NCI-H226 (cell line): ENCODE measurements at regions not wholly inside any gene's neighbourhood (a gene's known extent, or its start where the extent isn't known, plus 50 kb on each side); places are given as distances from the start of the nearest gene placed in this dataset.

Experiments used
- DNase-seq: peaks from one replicate; pipeline ENCODE4 v3.0.0-alpha.2; 2015

DNA sequence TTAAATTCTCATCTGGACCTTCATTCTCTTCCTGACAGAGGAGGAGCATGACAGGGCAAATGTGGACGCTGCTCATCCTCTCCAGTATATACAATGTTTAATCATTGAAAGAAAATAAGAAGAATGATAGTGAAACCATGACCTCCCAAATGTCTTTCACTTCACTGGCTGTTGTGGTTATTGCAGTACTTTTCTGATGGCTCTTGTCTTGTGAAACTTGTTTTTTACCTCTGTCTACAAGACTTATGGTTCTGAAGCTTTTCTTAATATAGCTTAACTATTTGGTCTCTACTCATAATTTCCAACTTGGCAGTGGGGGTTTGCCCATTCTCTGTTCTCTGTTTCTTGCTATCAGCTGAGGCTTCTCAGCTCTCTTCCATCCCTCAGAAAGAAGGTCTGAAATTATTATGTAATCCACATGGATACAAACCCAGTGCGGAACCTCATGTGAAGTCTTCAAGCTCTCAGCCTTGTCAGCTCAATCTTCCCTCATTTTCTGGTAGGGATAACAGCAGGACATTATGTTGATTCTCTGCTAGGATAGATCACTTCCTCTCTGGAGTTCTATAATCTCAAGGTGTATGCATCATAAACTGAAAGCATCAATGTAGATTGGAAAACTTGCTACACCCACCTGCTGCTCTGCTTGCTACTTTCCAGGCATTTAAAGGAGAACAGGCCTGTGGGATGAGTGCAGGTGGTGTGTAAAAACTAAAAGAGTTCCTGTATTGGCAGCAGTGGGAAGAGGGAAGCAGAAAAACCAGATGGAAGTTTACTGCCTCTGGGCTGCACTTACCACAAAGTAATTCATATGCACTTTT is 250.3 kb upstream of the HTR2A start:
- no peak for DNase-seq

DNA sequence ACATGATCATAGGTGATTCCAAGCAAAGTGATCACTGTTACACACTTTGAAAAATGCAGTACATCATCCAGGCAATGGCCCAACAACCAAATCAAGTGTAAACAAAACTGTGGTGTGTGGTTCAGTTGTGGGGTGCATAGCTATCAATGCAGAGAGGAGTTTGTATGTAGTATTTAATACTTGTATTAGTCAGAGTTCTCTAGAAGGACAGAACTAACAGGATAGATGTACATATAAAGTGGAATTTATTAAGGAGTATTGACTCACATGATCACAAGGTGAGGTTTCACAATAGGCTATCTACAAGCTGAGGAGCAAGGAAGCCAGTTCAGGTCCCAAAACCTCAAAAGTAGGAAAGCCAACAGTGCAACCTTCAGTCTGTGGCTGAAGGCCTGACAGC is 249.3 kb upstream of the HTR2A start:
- peak; percentile 17 for DNase-seq

DNA sequence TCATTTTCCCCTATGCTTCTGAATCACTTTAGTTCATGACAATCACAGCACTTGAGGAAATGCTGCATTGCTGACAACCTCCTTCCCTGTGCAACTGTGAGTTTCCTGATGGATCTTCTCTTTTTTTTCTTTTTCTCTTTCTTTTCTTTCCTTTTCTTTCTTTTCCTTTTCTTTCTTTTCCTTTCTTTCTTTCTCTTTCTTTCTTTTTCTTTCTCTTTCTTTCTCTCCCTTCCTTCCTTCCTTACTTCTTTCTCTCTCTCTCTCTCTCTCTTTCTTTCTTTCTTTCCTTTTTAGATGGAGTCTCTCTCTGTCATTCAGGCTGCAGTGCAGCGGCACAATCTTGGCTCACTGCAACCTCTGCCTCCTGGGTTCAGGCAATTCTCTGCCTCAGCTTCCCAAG is 247.9 kb upstream of the HTR2A start:
- no peak for DNase-seq

DNA sequence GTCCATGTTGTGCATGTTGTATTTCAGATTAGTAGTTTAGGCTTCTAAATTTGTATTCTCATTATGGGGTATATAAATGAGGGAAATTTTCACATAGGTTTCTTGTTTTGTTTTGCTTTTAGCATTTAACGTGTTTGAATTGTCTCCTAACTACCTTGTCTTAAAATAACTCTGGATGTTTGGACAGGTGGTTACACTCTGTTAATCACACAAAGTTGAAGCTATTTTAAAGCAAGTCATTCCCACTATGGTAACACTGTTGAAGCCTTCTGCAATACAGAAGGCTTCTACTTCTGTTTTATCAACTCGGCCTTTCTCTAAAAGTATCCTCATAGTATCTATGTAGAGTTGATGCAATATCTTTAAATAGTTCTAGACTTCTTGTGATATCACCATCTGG is 245.3 kb upstream of the HTR2A start:
- no peak for DNase-seq

- no peak for DNase-seq
These were observed 242.7 kb upstream of the HTR2A start for GRCh38 chr13:47139519-47139918.

GRCh38 chr13:47136504-47136941 is 239.7 kb upstream of the HTR2A start:
- no peak for DNase-seq

GRCh38 chr13:47135800-47136503 is 239.1 kb upstream of the HTR2A start:
- DNase-seq = no peak

DNA sequence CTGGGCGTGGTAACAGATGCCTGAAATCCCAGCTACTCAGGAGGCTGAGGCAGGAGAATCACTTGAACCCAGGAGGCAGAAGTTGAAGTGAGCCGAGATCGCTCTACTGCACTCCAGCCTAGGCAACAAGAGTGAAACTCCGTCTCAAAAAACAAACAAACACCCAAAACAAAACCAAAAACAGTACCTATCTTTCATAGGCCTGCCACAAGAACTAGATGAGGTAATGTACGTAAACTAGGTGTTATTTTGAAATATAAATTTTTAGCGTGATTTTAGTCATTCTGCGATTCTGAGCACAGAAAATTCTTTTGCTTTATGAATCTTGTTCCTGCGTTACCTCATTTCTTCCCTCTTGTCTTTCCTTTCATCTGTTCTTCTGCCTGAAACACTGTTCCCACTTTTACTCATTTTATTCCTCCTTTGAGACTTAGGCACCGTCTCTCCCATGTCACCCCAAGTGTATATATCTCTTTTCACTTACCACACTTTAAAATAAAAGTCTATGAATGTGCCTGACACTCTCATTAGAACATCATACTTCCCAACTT is 238.2 kb upstream of the HTR2A start:
- no peak for DNase-seq

DNA sequence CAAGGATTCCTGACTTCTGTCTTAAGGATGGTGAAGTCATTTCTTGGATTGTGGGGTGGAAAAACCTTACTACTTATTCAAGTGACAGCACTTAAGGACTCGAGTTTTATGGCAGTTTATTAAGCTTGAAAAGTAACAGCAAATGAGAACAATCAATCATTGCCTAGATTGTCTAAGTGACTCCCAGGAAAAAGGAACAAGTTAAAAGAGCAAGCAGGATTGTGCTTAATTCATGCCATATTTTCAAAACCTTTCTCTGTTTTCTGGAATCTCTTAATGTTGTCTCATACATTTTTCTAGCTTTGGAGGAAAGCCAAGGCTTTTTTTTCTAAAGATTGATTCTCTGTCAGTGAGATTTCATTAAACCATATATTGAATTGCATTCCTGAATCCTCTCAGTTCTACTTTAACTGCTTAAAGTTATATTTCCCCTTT is 236.2 kb upstream of the HTR2A start:
- DNase-seq = no peak

DNA sequence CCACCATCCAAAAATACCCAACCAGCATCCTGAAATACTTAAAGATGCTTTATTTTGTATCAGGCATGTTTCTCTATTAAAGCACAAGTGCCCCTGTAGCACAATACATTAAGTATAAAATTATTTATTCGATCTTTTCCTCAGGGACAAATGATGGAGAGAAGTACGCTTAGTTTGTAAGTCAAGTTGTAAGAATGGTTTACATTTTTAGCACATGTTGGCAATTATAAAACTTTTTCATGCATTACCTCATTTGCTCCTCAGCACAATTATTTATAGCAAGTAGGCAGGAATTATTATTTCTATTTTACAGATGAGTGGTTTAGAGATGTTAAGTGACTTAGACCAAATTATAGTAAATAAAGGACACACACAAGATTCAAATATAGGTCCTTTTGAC is 232.6 kb upstream of the HTR2A start:
- DNase-seq = no peak

- DNase-seq = no peak
These were observed 229.6 kb upstream of the HTR2A start for GRCh38 chr13:47126432-47126831.

DNA sequence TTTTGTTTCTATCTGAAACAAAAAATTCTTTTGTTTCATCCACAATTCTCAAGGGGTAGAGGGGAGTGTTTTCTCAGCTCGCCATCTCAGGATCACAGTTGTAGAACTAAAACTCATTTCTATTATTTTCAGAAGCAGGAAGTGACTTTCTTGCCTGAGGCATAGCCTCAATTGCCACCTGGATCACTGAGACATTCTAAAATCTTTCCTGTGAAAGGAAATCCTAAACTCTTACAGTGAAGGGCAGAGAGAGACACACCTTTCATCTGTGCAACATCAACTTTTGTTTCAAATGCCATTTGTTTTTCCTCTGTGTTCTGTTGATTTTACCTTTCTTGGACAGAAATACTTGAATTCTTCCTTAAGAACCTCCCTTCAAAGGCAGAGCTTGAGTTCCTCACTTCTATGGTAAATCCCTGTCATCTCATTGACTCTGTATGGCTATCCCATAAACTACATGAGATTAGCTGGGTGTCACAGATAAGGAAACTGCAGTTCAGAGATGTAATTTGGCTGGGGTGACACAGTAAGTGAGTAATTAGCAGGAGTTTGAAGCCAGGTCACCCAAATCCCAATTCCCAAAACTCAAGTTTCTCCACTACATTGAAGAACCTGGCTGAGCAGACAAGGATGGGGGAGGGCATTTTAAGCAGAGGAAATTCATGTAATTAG is 224.4 kb upstream of the HTR2A start:
- no peak for DNase-seq

DNA sequence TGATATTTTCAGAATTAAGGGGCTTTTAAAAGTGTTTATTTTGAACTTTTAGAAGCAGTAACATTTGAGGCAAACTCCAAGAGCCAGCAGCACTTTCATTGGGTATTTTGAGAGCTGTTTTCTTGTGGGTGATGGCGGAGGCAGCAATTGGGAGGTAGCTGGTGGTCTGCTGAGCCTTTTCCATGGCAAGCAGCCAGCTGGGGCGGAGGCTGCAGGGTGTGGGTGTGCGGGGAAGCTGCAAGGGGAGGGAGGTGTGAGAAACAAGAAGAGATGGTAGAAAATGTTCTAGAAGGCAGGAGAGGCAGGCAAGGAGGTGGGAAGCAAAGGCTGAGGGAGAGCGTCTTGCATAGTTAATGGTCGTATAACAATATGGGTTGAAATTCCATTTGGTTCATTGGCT is 223.4 kb upstream of the HTR2A start:
- DNase-seq = no peak

GRCh38 chr13:47119575-47120235 is 222.9 kb upstream of the HTR2A start:
- no peak for DNase-seq

GRCh38 chr13:47117268-47117667 is 220.4 kb upstream of the HTR2A start:
- DNase-seq = no peak

DNA sequence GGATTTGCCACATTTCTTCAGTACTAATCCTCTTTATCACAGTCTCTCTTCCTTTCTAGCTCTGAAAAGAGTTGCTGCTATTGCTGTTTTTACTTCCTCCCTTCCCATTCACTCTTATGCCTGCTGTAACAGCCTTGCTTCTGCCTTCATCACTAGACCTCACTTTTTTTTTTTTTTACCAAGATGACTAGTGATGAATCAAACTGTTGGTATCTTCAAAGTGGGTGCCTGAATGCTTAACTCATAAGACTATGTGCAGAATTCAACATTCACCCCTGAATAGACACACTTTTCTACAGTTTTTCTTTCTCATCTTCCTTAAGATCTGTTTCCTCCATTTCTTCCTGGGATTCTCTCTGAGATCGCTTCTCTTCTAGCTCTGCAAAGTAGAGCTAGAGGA is 217.2 kb upstream of the HTR2A start:
- DNase-seq = peak; percentile 68

GRCh38 chr13:47112903-47113299 is 216.0 kb upstream of the HTR2A start:
- no peak for DNase-seq

GRCh38 chr13:47112205-47112902 is 215.5 kb upstream of the HTR2A start:
- DNase-seq = no peak

- no peak for DNase-seq
These were observed 214.6 kb upstream of the HTR2A start for GRCh38 chr13:47111499-47111898.

DNA sequence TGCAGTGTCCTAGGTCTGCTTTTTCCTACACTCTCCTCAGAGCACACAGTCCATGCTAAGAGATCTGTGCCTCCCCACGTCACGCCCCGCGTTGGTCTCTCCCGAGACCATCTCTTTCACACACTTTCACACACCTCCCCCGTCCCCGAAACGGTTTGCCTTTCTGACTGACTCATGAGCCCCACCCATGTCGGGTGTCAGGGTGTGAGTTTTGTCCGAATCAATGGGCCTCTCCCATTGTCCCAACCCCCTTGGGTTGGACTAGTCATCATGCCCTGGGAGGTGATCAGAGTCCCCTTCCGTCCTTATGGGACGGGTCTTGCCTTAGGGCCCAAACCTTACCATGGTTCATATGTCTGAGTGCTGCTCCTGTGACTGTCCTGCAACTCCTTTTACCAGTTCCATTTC is 214.0 kb upstream of the HTR2A start:
- DNase-seq = no peak

DNA sequence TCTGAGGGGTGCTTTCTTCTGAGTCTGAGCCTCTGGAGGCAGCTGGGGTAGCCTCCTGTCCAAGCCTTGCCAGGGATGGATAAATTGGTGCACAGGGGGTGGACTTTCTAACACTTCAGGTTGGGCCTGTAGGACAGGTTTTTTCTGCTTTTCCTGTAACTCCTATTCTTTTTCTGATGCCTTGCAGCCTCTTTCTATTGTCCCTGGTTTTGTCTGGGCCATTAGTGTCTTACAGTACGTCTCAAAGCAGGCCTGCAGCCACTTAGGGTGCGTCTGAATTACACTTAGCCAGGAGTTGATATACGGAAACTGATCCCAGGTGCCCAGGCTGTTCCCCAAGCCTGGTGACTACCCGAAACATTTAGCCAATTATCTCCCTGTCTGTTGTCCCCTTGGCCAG is 213.3 kb upstream of the HTR2A start:
- no peak for DNase-seq

DNA sequence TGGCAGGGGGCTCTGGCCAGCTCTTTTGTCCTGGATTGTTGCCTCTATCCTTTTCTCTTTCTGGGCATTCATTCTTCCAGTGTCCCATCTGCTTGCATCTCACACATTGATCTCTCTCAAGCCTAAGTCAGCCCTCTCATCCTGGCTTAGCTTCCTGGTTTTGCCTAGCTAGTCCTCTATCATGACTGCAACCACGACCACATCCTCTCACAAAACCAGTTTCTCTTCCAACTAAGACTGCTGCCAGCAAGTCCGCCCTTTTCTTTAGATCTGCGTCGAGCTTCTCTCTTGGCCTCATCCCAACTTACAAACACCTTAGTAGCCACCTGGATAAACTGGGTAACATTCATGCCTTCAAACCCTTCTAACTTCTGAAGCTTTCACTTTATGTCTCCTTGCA is 212.2 kb upstream of the HTR2A start:
- DNase-seq = peak; percentile 6
